ENCODE measurements at regions not wholly inside any gene's neighbourhood (a gene's known extent, or its start where the extent isn't known, plus 50 kb on each side); places are given as distances from the start of the nearest gene placed in this dataset.

GRCh38 chr2:78686625-78687153 is 338.8 kb upstream of the REG3G start:
- H3K14ac ChIP-seq (replicated peaks; ENCODE audit: low read depth, low read length): no peak overlapping the region
- H3K4me2 ChIP-seq (ENCODE audit: low read depth, low read length): no peak overlapping the region
- TF ChIP-seq FOS (IDR thresholded peaks at IDR 0.05; ENCODE audit: low read depth, low read length) (no peak), RAD21 (IDR thresholded peaks at IDR 0.05; ENCODE audit: low read length) (no peak), CEBPB (IDR thresholded peaks at IDR 0.05; ENCODE audit: low read depth, low read length) (no peak), ELK1 (IDR thresholded peaks at IDR 0.05; ENCODE audit: borderline replicate concordance, low read depth, low read length) (no peak), CTCF (conservative IDR thresholded peaks at IDR 0.05; ENCODE audit: low read depth, low read length) (no peak), RCOR1 (IDR thresholded peaks at IDR 0.05; ENCODE audit: insufficient replicate concordance, low read length) (no peak), USF2 (IDR thresholded peaks at IDR 0.05; ENCODE audit: low read depth, low read length) (no peak)
- H3K9me3 ChIP-seq (ENCODE audit: control insufficient read depth, insufficient read depth, low read length): peaks cover 7% of the 10 kb centered on the region; the same call in 1 of the 2 replicates
- ChIA-PET POLR2A (ENCODE audit: unreplicated experiment) (no interaction called here), CTCF (no interaction called here)
- H4K91ac ChIP-seq (ENCODE audit: insufficient read depth, low read depth, low read length): no peak overlapping the region
- no CpG with 5 or more reads among the region's 3 CpGs for WGBS, 2 experiments (ENCODE audit: extremely low coverage in 2 of 2, insufficient read length in 1 of 2)
- H3K56ac ChIP-seq (ENCODE audit: extremely low read depth, insufficient read depth, low read length): no peak overlapping the region
- no peak overlapping the region for H3K23ac ChIP-seq (ENCODE audit: low read depth, low read length)
- no peak overlapping the region for H2BK120ac ChIP-seq (ENCODE audit: low read depth, low read length)
- no peak overlapping the region for H2AFZ ChIP-seq (replicated peaks; ENCODE audit: low read length, poor library complexity)
- no peak for ATAC-seq (ENCODE audit: low read depth)
- H2BK15ac ChIP-seq (ENCODE audit: low read depth, low read length): no peak overlapping the region
- no peaks in the 10 kb centered on the region for H4K20me1 ChIP-seq (ENCODE audit: insufficient read depth, low read length)
- intact Hi-C loops (cut with micrococcal nuclease): no loop called here
- no peak for DNase-seq
- in situ Hi-C loops (cut with MboI; ENCODE audit: low sequenced_read_pairs): no loop called here
- H3K9me1 ChIP-seq (ENCODE audit: insufficient read depth, low read length): no peaks in the 10 kb centered on the region
- no peak overlapping the region for H4K8ac ChIP-seq (ENCODE audit: low read depth in 2 of 2, low read length in 2 of 2)
- no peak overlapping the region for H2BK5ac ChIP-seq (ENCODE audit: low read depth, low read length, poor library complexity, severe bottlenecking)
- H3K4me3 ChIP-seq (ENCODE audit: insufficient read depth, low read depth, low read length): no peak overlapping the region
- BruUV-seq (replicated peaks): no TSS peak
- H3K27me3 ChIP-seq (ENCODE audit: control insufficient read depth, insufficient read depth, low read length): no peaks in the 10 kb centered on the region
- no peak overlapping the region for H2AK9ac ChIP-seq (replicated peaks; ENCODE audit: low read depth, low read length, poor library complexity)
- no peak overlapping the region for H2BK20ac ChIP-seq (ENCODE audit: low read depth, low read length)
- dilution Hi-C loops (cut with HindIII; ENCODE audit: low sequenced_read_pairs, unreplicated experiment): no loop called here
- H3K79me1 ChIP-seq (ENCODE audit: low read depth in 1 of 2, low read length in 2 of 2): no peaks in the 10 kb centered on the region
- no peak overlapping the region for H3K9ac ChIP-seq (ENCODE audit: low read depth, low read length)
- H3K36me3 ChIP-seq (ENCODE audit: control insufficient read depth, insufficient read depth, low read length): no peaks in the 10 kb centered on the region
- no peak overlapping the region for H4K5ac ChIP-seq (ENCODE audit: low read depth, low read length)
- H3K4me1 ChIP-seq (ENCODE audit: control insufficient read depth, insufficient read depth, low read length): no peaks in the 10 kb centered on the region
- H2AK5ac ChIP-seq (ENCODE audit: low read depth, low read length): no peak overlapping the region
- no peak overlapping the region for H3K4ac ChIP-seq (ENCODE audit: low read depth, low read length)
- H3K27ac ChIP-seq (ENCODE audit: insufficient read depth, low read length): no peak overlapping the region
- H3K18ac ChIP-seq (ENCODE audit: low read depth, low read length): no peak overlapping the region

Measured in IMR-90 (cell line).